GM23338 (cell line): ENCODE measurements at regions not wholly inside any gene's neighbourhood (a gene's known extent, or its start where the extent isn't known, plus 50 kb on each side); places are given as distances from the start of the nearest gene placed in this dataset.

Experiments used
- ATAC-seq: fragments of 200-7000 bp; cut with Tn5 transposase; 3 replicates; pipeline ENCODE4 v1.9.1; 2020
- DNase-seq: peaks from one replicate; pipeline ENCODE4 v3.0.0-alpha.2; 2015; ENCODE audit warnings: low spot score
- H2AFZ ChIP-seq: fragments of 200-600 bp; sonication (generic); 2 replicates; pipeline ENCODE4 v1.8.0; 2016; ENCODE audit warnings: antibody characterized with exemption, mild to moderate bottlenecking, moderate library complexity
- H3F3A ChIP-seq: fragments of 200-600 bp; sonication (generic); replicated peaks from 2 replicates; pipeline ENCODE4 v1.8.0; 2017; ENCODE audit warnings: antibody characterized with exemption, mixed run types, low read depth
- H3K27ac ChIP-seq: fragments of 200-600 bp; sonication (generic); 2 replicates; pipeline ENCODE4 v1.6.1; 2016; ENCODE audit warnings: low read depth
- H3K27me3 ChIP-seq: fragments of 200-600 bp; sonication (generic); 2 replicates; pipeline ENCODE4 v1.8.0; 2016; ENCODE audit warnings: mild to moderate bottlenecking, mixed run types, moderate library complexity; ENCODE audit not compliant: insufficient read depth
- H3K36me3 ChIP-seq: fragments of 200-600 bp; sonication (generic); 2 replicates; pipeline ENCODE4 v1.8.0; 2016; ENCODE audit warnings: mild to moderate bottlenecking; ENCODE audit not compliant: insufficient read depth
- H3K4me1 ChIP-seq: fragments of 200-600 bp; sonication (generic); 2 replicates; pipeline ENCODE4 v1.8.0; 2016; ENCODE audit warnings: mild to moderate bottlenecking, moderate library complexity; ENCODE audit not compliant: insufficient read depth
- H3K4me2 ChIP-seq: fragments of 200-600 bp; sonication (generic); 2 replicates; pipeline ENCODE4 v1.7.1; 2017; ENCODE audit warnings: mixed run types
- H3K4me3 ChIP-seq: fragments of 200-600 bp; sonication (generic); 2 replicates; pipeline ENCODE4 v1.6.1; 2016; ENCODE audit warnings: mixed run types
- H3K79me2 ChIP-seq: fragments of 200-600 bp; sonication (generic); replicated peaks from 2 replicates; pipeline ENCODE4 v1.8.0; 2017; ENCODE audit warnings: mild to moderate bottlenecking; ENCODE audit not compliant: insufficient read depth
- H3K9me2 ChIP-seq: fragments of 200-600 bp; sonication (generic); 2 replicates; pipeline ENCODE4 v1.8.0; 2017; ENCODE audit not compliant: insufficient read depth
- H4K20me1 ChIP-seq: fragments of 200-600 bp; sonication (generic); replicated peaks from 2 replicates; pipeline ENCODE4 v1.8.0; 2017; ENCODE audit warnings: mild to moderate bottlenecking; ENCODE audit not compliant: insufficient read depth
- H3K27ac Mint-ChIP-seq: 2 replicates; pipeline ENCODE4 v1.8.0; 2020; ENCODE audit warnings: inconsistent platforms, mild to moderate bottlenecking, moderate library complexity, mixed read lengths
- H3K27me3 Mint-ChIP-seq: 3 replicates; pipeline ENCODE4 v1.8.0; 2022; ENCODE audit warnings: low read depth, mild to moderate bottlenecking, moderate library complexity, mixed read lengths, inconsistent platforms; ENCODE audit not compliant: insufficient read depth, poor library complexity
- H3K36me3 Mint-ChIP-seq: 3 replicates; pipeline ENCODE4 v1.8.0; 2021; ENCODE audit warnings: low read depth, mild to moderate bottlenecking, inconsistent platforms, moderate library complexity, mixed read lengths
- H3K4me1 Mint-ChIP-seq: 3 replicates; pipeline ENCODE4 v1.8.0; 2020; ENCODE audit warnings: mild to moderate bottlenecking, inconsistent platforms, mixed read lengths
- H3K4me3 Mint-ChIP-seq: 3 replicates; pipeline ENCODE4 v1.8.0; 2021; ENCODE audit warnings: moderate library complexity, mild to moderate bottlenecking, inconsistent platforms, mixed read lengths
- H3K9me3 Mint-ChIP-seq: 3 replicates; pipeline ENCODE4 v1.8.0; 2020; ENCODE audit warnings: moderate library complexity, mild to moderate bottlenecking, inconsistent platforms, mixed read lengths
- CREB1 ChIP-seq: fragments of 250-450 bp; sonication (Bioruptor Pico); IDR thresholded peaks from 2 replicates; pipeline ENCODE4 v1.5.0; 2020; ENCODE audit warnings: low read depth, mild to moderate bottlenecking, moderate library complexity
- CTCF ChIP-seq, 2 experiments: fragments of 200-600 bp in 1 of 2; sonication (generic) in 1 of 2; conservative IDR thresholded peaks; 2 replicates each; pipeline versions ENCODE4 v1.5.1 to v1.6.1; 2016 to 2017; ENCODE audit warnings: antibody characterized with exemption in 2 of 2, low read depth in 2 of 2, mild to moderate bottlenecking in 2 of 2, moderate library complexity in 1 of 2
- EZH2 ChIP-seq: fragments of 200-600 bp; sonication (generic); IDR thresholded peaks from one replicate; pipeline ENCODE4 v1.8.0; 2017; ENCODE audit warnings: antibody characterized with exemption, mild to moderate bottlenecking, low read depth; ENCODE audit not compliant: unreplicated experiment
- EZH2phosphoT487 ChIP-seq: fragments of 200-600 bp; sonication (generic); IDR thresholded peaks from one replicate; pipeline ENCODE4 v1.8.1; 2018; ENCODE audit warnings: antibody characterized with exemption; ENCODE audit not compliant: unreplicated experiment
- JUNB ChIP-seq: IDR thresholded peaks from one replicate; pipeline ENCODE4 v1.6.1; 2016; ENCODE audit warnings: antibody characterized with exemption; ENCODE audit not compliant: unreplicated experiment
- POLR2AphosphoS5 ChIP-seq: IDR thresholded peaks from 2 replicates; pipeline ENCODE4 v1.6.1; 2016; ENCODE audit warnings: antibody characterized with exemption, low read depth
- REST ChIP-seq: IDR thresholded peaks from one replicate; pipeline ENCODE4 v1.6.1; 2018; ENCODE audit warnings: antibody characterized with exemption; ENCODE audit not compliant: unreplicated experiment
- STAT1 ChIP-seq: IDR thresholded peaks from one replicate; pipeline ENCODE4 v1.6.1; 2016; ENCODE audit warnings: antibody characterized with exemption; ENCODE audit not compliant: unreplicated experiment
- ZNF114 ChIP-seq: fragments of 250-450 bp; sonication (Bioruptor Pico); IDR thresholded peaks from 2 replicates; pipeline ENCODE4 v1.5.0; 2020; ENCODE audit warnings: mild to moderate bottlenecking, moderate library complexity
- ZNF331 ChIP-seq: fragments of 250-450 bp; sonication (Bioruptor Pico); IDR thresholded peaks from 2 replicates; pipeline ENCODE4 v1.5.0; 2020; ENCODE audit warnings: low read depth, mild to moderate bottlenecking, moderate library complexity

GRCh38 chr10:118922972-118923371, 106.5 kb upstream of the NANOS1 start:
- Histone ChIP-seq H3K27ac (no peak overlapping the region), H3K36me3 (no peaks in the 10 kb centered on the region), H3K27me3 (no peaks in the 10 kb centered on the region), H3K4me3 (no peak overlapping the region), H4K20me1 (no peaks in the 10 kb centered on the region), H3F3A (no peaks in the 10 kb centered on the region), H3K79me2 (no peaks in the 10 kb centered on the region), H3K4me1 (no peaks in the 10 kb centered on the region), H3K9me2 (no peaks in the 10 kb centered on the region), H3K4me2 (no peak overlapping the region), H2AFZ (no peak overlapping the region)
- DNase-seq: no peak
- no peak for TF ChIP-seq ZNF331 (CRISPR knock-in tag)
- TF ChIP-seq JUNB: no peak
- TF ChIP-seq STAT1: no peak
- TF ChIP-seq EZH2: no peak
- TF ChIP-seq CREB1: no peak
- no peak for TF ChIP-seq POLR2AphosphoS5
- TF ChIP-seq REST: no peak
- no peak for TF ChIP-seq EZH2phosphoT487
- TF ChIP-seq CTCF (conservative IDR thresholded peaks at IDR 0.05; ENCODE audit: low read depth in 2 of 2): no peak
- no peak for TF ChIP-seq ZNF114 (CRISPR knock-in tag)
- H3K36me3 Mint-ChIP-seq: no peaks in the 10 kb centered on the region
- H3K27me3 Mint-ChIP-seq: peaks cover 2% of the 10 kb centered on the region
- H3K4me3 Mint-ChIP-seq: no peak overlapping the region
- H3K4me1 Mint-ChIP-seq: no peaks in the 10 kb centered on the region
- H3K9me3 Mint-ChIP-seq: no peaks in the 10 kb centered on the region; the same call in 2 of the 3 replicates
- no peak for ATAC-seq
- H3K27ac Mint-ChIP-seq: no peak overlapping the region

DNA sequence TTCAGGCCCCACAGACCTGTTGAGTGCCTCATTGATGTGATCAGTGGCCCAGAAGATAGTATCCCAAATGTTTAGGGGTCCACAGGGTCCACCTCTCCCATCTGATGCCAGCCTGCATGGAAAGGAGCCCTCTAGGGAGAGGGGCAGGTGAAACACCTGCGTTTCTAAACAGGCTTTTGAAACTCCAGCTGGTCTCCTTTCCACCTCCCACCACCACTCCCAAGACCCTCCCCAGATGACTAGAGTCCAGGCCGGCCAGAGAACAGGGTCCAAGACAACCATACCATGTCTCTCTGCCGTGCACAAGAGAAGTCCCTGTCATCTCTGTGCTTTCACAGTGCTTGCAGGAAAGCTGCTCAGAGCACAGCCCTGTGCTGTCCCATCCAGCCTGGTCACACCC, 105.0 kb upstream of the NANOS1 start:
- H3K36me3 Mint-ChIP-seq: no peaks in the 10 kb centered on the region
- no peaks in the 10 kb centered on the region for H3K4me1 Mint-ChIP-seq
- no peak overlapping the region for H3K4me3 Mint-ChIP-seq
- Histone ChIP-seq H3K36me3 (no peaks in the 10 kb centered on the region), H3F3A (no peaks in the 10 kb centered on the region), H3K9me2 (no peaks in the 10 kb centered on the region), H3K27me3 (no peaks in the 10 kb centered on the region), H3K4me2 (no peak overlapping the region), H3K27ac (no peak overlapping the region), H3K4me1 (no peaks in the 10 kb centered on the region), H4K20me1 (no peaks in the 10 kb centered on the region), H3K4me3 (no peak overlapping the region), H3K79me2 (no peaks in the 10 kb centered on the region), H2AFZ (no peak overlapping the region)
- ATAC-seq: no peak
- no peaks in the 10 kb centered on the region for H3K27me3 Mint-ChIP-seq
- DNase-seq: no peak
- H3K9me3 Mint-ChIP-seq: peaks cover 3% of the 10 kb centered on the region; the same call in 2 of the 3 replicates
- no peak overlapping the region for H3K27ac Mint-ChIP-seq
- TF ChIP-seq CREB1 (no peak), CTCF (conservative IDR thresholded peaks at IDR 0.05; ENCODE audit: low read depth in 2 of 2) (no peak)
